SK-N-SH treated with all-trans-retinoic acid at 6 μM for 48 hours (cell line): ENCODE measurements at regions not wholly inside any gene's neighbourhood (a gene's known extent, or its start where the extent isn't known, plus 50 kb on each side); places are given as distances from the start of the nearest gene placed in this dataset.

Source experiments
- ATAC-seq: fragments of 200-7000 bp; cut with Tn5 transposase; 3 replicates; pipeline ENCODE4 v1.9.1; 2020; ENCODE audit warnings: mild to moderate bottlenecking, moderate library complexity
- ARNTL ChIP-seq: fragments of 450-650 bp; formaldehyde crosslinking; IDR thresholded peaks from 2 replicates; pipeline ENCODE4 v1.5.0; 2020; ENCODE audit warnings: low read depth, mild to moderate bottlenecking, moderate library complexity, borderline replicate concordance
- CSDC2 ChIP-seq: fragments of 250-450 bp; sonication (Bioruptor Pico); IDR thresholded peaks from 2 replicates; pipeline ENCODE4 v1.5.0; 2020; ENCODE audit warnings: mild to moderate bottlenecking, moderate library complexity
- ESRRG ChIP-seq: fragments of 250-450 bp; sonication (Bioruptor Pico); IDR thresholded peaks from 2 replicates; pipeline ENCODE4 v1.6.1; 2021; ENCODE audit warnings: mild to moderate bottlenecking
- GLIS3 ChIP-seq: fragments of 250-450 bp; sonication (Bioruptor Pico); IDR thresholded peaks from 2 replicates; pipeline ENCODE4 v1.5.0; 2020; ENCODE audit warnings: mild to moderate bottlenecking, moderate library complexity
- ISL1 ChIP-seq: fragments of 250-450 bp; sonication (Bioruptor Pico); IDR thresholded peaks from 2 replicates; pipeline ENCODE4 v2.1.2; 2022; ENCODE audit warnings: mild to moderate bottlenecking, moderate library complexity
- OSR1 ChIP-seq: fragments of 250-450 bp; sonication (Bioruptor Pico); IDR thresholded peaks from 2 replicates; pipeline ENCODE4 v1.8.0; 2022; ENCODE audit warnings: moderate library complexity, mild to moderate bottlenecking, inconsistent platforms
- PPARA ChIP-seq: fragments of 250-450 bp; sonication (Bioruptor Pico); IDR thresholded peaks from 2 replicates; pipeline ENCODE4 v1.5.0; 2020; ENCODE audit warnings: mild to moderate bottlenecking, borderline replicate concordance
- RARB ChIP-seq: fragments of 250-450 bp; sonication (Bioruptor Pico); IDR thresholded peaks from 2 replicates; pipeline ENCODE4 v1.8.0; 2021; ENCODE audit warnings: mild to moderate bottlenecking, moderate library complexity
- SNAI2 ChIP-seq: fragments of 250-450 bp; sonication (Bioruptor Pico); IDR thresholded peaks from 2 replicates; pipeline ENCODE4 v1.5.0; 2020; ENCODE audit warnings: mild to moderate bottlenecking, moderate library complexity
- TCF4 ChIP-seq: fragments of 250-450 bp; sonication (Bioruptor Pico); IDR thresholded peaks from 2 replicates; pipeline ENCODE4 v1.8.0; 2021; ENCODE audit warnings: mild to moderate bottlenecking, moderate library complexity, borderline replicate concordance
- TOX ChIP-seq: fragments of 250-450 bp; sonication (Bioruptor Pico); IDR thresholded peaks from 2 replicates; pipeline ENCODE4 v1.8.0; 2021; ENCODE audit warnings: mild to moderate bottlenecking, moderate library complexity, borderline replicate concordance
- ZC3H10 ChIP-seq: fragments of 250-450 bp; sonication (Bioruptor Pico); IDR thresholded peaks from 2 replicates; pipeline ENCODE4 v1.5.1; 2021; ENCODE audit warnings: mild to moderate bottlenecking, moderate library complexity
- ZFP3 ChIP-seq: fragments of 250-450 bp; sonication (Bioruptor Pico); IDR thresholded peaks from 2 replicates; pipeline ENCODE4 v1.5.0; 2020; ENCODE audit warnings: mild to moderate bottlenecking, moderate library complexity
- ZFP30 ChIP-seq: fragments of 450-650 bp; formaldehyde crosslinking; IDR thresholded peaks from 2 replicates; pipeline ENCODE4 v1.5.0; 2022; ENCODE audit warnings: mild to moderate bottlenecking, moderate library complexity
- ZNF565 ChIP-seq: fragments of 450-650 bp; formaldehyde crosslinking; conservative IDR thresholded peaks from 2 replicates; pipeline ENCODE4 v1.5.0; 2020; ENCODE audit warnings: low read depth, mild to moderate bottlenecking, moderate library complexity
- ZNF8 ChIP-seq: fragments of 450-650 bp; formaldehyde crosslinking; IDR thresholded peaks from 2 replicates; pipeline ENCODE4 v1.5.0; 2020; ENCODE audit warnings: mild to moderate bottlenecking, moderate library complexity
- TF ChIP-seq, protein P1 (sequence below): fragments of 250-450 bp; sonication (Bioruptor Pico); IDR thresholded peaks from 2 replicates; pipeline ENCODE4 v1.8.0; 2020; ENCODE audit warnings: mild to moderate bottlenecking, moderate library complexity, borderline replicate concordance
- TF ChIP-seq, protein P2 (sequence below): fragments of 250-450 bp; sonication (Bioruptor Pico); IDR thresholded peaks from 2 replicates; pipeline ENCODE4 v1.5.1; 2020; ENCODE audit warnings: low read depth, mild to moderate bottlenecking, moderate library complexity
- TF ChIP-seq, protein P3 (sequence below): fragments of 250-450 bp; sonication (Bioruptor Pico); IDR thresholded peaks from 2 replicates; pipeline ENCODE4 v1.5.1; 2021; ENCODE audit warnings: mild to moderate bottlenecking, moderate library complexity
- TF ChIP-seq, protein P4 (sequence below): fragments of 250-450 bp; sonication (Bioruptor Pico); IDR thresholded peaks from 2 replicates; pipeline ENCODE4 v1.5.0; 2020; ENCODE audit warnings: mild to moderate bottlenecking, moderate library complexity
- TF ChIP-seq, protein P5 (sequence below): fragments of 250-450 bp; sonication (Bioruptor Pico); IDR thresholded peaks from 2 replicates; pipeline ENCODE4 v1.8.0; 2021; ENCODE audit warnings: low read depth, mild to moderate bottlenecking, moderate library complexity, borderline replicate concordance

DNA sequence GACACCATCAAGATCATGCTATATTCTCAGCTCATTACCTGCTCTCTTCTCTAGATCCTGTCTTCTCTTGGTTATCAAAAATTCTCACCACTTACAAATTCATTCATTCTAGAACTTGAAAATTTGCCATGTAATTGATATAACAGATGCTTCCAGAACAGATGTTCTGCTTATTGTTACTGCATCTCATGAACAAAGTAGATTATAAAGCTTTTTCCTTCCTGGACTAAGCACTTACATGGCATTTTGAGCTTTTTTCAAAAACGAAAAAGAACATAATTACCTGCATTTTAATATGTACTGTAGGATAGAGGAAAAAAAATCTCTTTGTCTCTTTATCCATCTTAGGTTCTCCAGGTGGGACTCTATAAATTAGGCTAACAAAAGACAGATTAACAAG, 79.6 kb upstream of the CREB1 start:
- no peak for ATAC-seq
- no peak for TF ChIP-seq CSDC2 (CRISPR knock-in tag)
- TF ChIP-seq GLIS3 (CRISPR knock-in tag): no peak
- peak; percentile 50; the same call in 1 of the 2 replicates for TF ChIP-seq TCF4 (CRISPR knock-in tag)
- TF ChIP-seq, protein P1, sequence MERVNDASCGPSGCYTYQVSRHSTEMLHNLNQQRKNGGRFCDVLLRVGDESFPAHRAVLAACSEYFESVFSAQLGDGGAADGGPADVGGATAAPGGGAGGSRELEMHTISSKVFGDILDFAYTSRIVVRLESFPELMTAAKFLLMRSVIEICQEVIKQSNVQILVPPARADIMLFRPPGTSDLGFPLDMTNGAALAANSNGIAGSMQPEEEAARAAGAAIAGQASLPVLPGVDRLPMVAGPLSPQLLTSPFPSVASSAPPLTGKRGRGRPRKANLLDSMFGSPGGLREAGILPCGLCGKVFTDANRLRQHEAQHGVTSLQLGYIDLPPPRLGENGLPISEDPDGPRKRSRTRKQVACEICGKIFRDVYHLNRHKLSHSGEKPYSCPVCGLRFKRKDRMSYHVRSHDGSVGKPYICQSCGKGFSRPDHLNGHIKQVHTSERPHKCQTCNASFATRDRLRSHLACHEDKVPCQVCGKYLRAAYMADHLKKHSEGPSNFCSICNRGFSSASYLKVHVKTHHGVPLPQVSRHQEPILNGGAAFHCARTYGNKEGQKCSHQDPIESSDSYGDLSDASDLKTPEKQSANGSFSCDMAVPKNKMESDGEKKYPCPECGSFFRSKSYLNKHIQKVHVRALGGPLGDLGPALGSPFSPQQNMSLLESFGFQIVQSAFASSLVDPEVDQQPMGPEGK (CRISPR knock-in tag): no peak

DNA sequence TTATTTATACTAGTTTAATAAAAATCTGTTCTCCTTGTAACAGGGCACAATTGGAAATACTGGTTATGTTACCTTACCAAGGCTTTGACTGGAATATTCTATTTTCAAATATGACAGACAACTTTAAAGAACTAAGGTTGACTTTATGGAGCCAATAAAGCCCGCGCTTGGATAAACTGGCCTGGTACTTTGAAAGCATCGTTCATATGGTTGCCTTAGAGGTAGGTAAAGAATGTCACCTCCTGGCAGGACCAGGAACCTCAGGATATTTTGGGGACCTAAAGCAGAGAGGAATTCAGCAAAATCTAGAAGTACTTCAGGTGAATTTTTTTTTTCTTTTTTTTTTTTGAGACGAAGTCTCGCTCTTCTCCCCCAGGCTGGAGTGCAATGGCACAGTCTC, 71.2 kb upstream of the CREB1 start:
- ATAC-seq: no peak
- TF ChIP-seq ZNF565 (CRISPR knock-in tag) (no peak), TCF4 (CRISPR knock-in tag) (no peak), ISL1 (CRISPR knock-in tag) (no peak), GLIS3 (CRISPR knock-in tag) (no peak)

DNA sequence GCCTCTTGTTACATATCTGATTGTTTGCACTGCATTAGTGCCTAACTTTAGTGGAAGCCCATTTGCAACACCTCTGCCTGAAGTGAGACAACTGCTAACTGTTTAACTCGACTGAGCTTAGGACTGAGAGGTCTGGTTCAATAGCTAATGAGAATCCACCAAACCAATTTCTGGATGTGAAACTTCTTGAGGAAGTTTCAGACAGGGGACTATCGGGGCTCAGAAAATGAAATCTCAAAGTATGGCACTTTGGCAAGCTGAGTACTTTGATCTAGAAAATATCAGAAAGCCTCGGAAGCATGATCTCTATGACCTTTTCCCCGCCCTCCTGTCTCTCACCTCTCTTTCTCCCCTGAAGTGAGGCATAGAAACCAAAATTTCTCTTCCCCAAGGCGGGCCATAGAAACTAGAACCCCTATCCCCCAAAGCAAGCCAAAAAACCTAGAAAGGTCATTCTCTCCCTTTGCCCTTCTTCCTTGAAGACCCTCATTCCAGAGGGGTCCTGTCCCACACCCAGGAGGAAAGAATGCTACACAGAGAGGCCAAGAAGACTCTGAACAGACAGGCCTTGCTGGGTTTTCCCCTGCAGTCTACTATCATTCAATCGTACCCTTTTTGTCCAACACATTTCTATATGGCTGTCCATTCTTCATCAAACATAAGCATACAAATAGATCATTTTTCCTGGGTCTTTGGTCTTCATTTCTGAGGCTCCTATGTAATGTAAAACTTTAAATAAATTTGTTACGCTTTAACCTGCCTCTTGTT, 69.6 kb upstream of the CREB1 start:
- no peak for ATAC-seq
- TF ChIP-seq ZNF8 (CRISPR knock-in tag) (no peak), TOX (no peak), ARNTL (CRISPR knock-in tag) (no peak), RARB (CRISPR knock-in tag) (no peak), SNAI2 (CRISPR knock-in tag) (no peak), GLIS3 (CRISPR knock-in tag) (no peak), CSDC2 (CRISPR knock-in tag) (no peak)
- TF ChIP-seq, protein P2, sequence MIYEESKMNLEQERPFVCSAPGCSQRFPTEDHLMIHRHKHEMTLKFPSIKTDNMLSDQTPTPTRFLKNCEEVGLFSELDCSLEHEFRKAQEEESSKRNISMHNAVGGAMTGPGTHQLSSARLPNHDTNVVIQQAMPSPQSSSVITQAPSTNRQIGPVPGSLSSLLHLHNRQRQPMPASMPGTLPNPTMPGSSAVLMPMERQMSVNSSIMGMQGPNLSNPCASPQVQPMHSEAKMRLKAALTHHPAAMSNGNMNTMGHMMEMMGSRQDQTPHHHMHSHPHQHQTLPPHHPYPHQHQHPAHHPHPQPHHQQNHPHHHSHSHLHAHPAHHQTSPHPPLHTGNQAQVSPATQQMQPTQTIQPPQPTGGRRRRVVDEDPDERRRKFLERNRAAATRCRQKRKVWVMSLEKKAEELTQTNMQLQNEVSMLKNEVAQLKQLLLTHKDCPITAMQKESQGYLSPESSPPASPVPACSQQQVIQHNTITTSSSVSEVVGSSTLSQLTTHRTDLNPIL: no peak
- TF ChIP-seq, protein P3, sequence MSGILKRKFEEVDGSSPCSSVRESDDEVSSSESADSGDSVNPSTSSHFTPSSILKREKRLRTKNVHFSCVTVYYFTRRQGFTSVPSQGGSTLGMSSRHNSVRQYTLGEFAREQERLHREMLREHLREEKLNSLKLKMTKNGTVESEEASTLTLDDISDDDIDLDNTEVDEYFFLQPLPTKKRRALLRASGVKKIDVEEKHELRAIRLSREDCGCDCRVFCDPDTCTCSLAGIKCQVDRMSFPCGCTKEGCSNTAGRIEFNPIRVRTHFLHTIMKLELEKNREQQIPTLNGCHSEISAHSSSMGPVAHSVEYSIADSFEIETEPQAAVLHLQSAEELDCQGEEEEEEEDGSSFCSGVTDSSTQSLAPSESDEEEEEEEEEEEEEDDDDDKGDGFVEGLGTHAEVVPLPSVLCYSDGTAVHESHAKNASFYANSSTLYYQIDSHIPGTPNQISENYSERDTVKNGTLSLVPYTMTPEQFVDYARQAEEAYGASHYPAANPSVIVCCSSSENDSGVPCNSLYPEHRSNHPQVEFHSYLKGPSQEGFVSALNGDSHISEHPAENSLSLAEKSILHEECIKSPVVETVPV (CRISPR knock-in tag): no peak
- TF ChIP-seq, protein P4, sequence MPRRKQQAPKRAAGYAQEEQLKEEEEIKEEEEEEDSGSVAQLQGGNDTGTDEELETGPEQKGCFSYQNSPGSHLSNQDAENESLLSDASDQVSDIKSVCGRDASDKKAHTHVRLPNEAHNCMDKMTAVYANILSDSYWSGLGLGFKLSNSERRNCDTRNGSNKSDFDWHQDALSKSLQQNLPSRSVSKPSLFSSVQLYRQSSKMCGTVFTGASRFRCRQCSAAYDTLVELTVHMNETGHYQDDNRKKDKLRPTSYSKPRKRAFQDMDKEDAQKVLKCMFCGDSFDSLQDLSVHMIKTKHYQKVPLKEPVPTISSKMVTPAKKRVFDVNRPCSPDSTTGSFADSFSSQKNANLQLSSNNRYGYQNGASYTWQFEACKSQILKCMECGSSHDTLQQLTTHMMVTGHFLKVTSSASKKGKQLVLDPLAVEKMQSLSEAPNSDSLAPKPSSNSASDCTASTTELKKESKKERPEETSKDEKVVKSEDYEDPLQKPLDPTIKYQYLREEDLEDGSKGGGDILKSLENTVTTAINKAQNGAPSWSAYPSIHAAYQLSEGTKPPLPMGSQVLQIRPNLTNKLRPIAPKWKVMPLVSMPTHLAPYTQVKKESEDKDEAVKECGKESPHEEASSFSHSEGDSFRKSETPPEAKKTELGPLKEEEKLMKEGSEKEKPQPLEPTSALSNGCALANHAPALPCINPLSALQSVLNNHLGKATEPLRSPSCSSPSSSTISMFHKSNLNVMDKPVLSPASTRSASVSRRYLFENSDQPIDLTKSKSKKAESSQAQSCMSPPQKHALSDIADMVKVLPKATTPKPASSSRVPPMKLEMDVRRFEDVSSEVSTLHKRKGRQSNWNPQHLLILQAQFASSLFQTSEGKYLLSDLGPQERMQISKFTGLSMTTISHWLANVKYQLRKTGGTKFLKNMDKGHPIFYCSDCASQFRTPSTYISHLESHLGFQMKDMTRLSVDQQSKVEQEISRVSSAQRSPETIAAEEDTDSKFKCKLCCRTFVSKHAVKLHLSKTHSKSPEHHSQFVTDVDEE (CRISPR knock-in tag): no peak

DNA sequence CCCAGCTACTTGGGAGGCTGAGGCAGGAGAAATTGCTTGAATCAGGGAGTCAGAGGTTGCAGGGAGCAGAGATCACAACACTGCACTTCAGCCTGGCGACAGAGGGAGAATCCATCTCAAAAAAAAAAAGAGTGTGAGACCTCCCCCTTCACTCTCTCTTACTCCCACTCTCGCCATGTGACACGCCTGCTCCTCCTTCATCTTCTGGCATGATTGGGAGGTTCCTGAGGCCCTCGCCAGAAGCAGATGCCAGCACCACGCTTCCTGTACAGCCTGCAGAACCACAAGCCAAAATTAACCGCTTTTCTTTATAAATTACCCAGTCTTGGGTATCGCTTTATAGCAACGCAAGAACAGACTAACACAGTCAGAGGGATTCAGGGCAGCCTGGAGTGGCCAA, 66.3 kb upstream of the CREB1 start:
- ATAC-seq: no peak
- no peak for TF ChIP-seq ARNTL (CRISPR knock-in tag)
- TF ChIP-seq OSR1: no peak

DNA sequence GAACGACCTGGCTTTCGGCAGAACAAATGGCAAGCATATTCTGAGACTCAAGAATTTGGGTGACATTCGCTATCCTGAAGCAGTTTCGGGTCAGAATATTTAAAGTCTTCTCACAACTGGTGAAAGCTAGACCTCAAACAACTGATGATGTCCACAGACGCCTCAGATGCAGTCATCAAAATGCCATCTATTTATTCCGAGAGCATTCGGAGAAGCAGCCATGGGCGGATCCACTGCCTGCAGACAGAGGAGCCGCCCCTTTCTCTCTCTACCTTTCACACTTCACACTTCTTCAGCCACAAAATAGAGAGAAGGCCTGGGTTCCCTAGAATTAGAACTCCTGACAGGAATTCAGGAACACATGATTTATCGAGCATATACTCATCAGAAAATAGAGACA, 65.8 kb upstream of the CREB1 start:
- ATAC-seq: no peak
- no peak for TF ChIP-seq ESRRG (CRISPR knock-in tag)
- no peak for TF ChIP-seq ZC3H10 (CRISPR knock-in tag)
- TF ChIP-seq, protein P1 (CRISPR knock-in tag): no peak
- TF ChIP-seq, protein P5, sequence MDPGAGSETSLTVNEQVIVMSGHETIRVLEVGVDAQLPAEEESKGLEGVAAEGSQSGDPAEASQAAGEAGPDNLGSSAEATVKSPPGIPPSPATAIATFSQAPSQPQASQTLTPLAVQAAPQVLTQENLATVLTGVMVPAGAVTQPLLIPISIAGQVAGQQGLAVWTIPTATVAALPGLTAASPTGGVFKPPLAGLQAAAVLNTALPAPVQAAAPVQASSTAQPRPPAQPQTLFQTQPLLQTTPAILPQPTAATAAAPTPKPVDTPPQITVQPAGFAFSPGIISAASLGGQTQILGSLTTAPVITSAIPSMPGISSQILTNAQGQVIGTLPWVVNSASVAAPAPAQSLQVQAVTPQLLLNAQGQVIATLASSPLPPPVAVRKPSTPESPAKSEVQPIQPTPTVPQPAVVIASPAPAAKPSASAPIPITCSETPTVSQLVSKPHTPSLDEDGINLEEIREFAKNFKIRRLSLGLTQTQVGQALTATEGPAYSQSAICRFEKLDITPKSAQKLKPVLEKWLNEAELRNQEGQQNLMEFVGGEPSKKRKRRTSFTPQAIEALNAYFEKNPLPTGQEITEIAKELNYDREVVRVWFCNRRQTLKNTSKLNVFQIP (CRISPR knock-in tag): no peak
- no peak for TF ChIP-seq ZFP30 (CRISPR knock-in tag)
- no peak for TF ChIP-seq OSR1
- no peak for TF ChIP-seq ZNF565 (CRISPR knock-in tag)
- TF ChIP-seq ARNTL (CRISPR knock-in tag): no peak
- TF ChIP-seq ZFP3 (CRISPR knock-in tag): no peak
- no peak for TF ChIP-seq GLIS3 (CRISPR knock-in tag)
- no peak for TF ChIP-seq PPARA (CRISPR knock-in tag)
- TF ChIP-seq ISL1 (CRISPR knock-in tag): no peak
- TF ChIP-seq RARB (CRISPR knock-in tag): no peak
- TF ChIP-seq, protein P2: no peak
- TF ChIP-seq CSDC2 (CRISPR knock-in tag): no peak
